Right ventricle myocardium superior (tissue), 1 donor: ENCODE measurements at regions not wholly inside any gene's neighbourhood (a gene's known extent, or its start where the extent isn't known, plus 50 kb on each side); places are given as distances from the start of the nearest gene placed in this dataset.
A peak's percentile ranks its signal among the peaks of the same experiment; 100 is the strongest.
"Not testable (repeated sequence)": the region's sequence is repeated elsewhere in the genome, so short reads cannot be mapped to it uniquely, and the experiment has no call there.

Experiments used
- ATAC-seq: fragments of 200-7000 bp; cut with Tn5 transposase; one replicate; pipeline ENCODE4 v1.9.1; 2020; ENCODE audit warnings: mild to moderate bottlenecking; ENCODE audit not compliant: poor library complexity
- DNase-seq: peaks from one replicate; pipeline ENCODE4 v3.0.0-alpha.2; 2020
- intact Hi-C: fragments of 100-400 bp; cut with DNase I; formaldehyde crosslinking; loops from one replicate; pipeline ENCODE4 v1.11.2; 2022
- donor health status: DM: no; HTN: yes; CAD: no; lungs with severe emphysema.

- intact Hi-C loops, ATAC-seq, DNase-seq: not testable (repeated sequence)
Observed at GRCh38 chr2:87365038-87365437, 343.4 kb upstream of the PLGLB1 start.

GRCh38 chr2:87386063-87386560, 361.8 kb upstream of the PLGLB2 start:
- DNase-seq, intact Hi-C loops, ATAC-seq: not testable (repeated sequence)

DNA sequence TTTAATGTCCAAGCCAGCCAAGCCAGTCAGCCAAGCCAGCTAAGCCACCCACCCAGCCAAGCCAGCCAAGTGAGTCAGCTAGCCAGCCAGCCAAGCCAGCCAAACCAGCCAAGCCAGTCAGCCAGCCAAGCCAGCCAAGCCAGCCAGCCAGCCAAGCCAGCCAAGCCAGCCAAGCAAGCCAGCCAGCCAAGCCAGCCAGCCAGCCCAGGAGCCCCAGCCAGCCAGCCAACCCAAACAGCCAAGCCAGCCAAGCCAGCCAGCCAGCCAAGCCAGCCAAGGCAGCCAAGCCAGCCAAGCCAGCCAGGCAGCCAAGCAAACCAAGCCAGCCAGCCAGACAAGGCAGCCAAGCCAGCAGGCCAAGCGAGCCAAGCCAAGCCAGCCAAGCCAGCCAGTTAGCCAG, 352.1 kb upstream of the PLGLB2 start:
- intact Hi-C loops, DNase-seq, ATAC-seq: not testable (repeated sequence)

DNA sequence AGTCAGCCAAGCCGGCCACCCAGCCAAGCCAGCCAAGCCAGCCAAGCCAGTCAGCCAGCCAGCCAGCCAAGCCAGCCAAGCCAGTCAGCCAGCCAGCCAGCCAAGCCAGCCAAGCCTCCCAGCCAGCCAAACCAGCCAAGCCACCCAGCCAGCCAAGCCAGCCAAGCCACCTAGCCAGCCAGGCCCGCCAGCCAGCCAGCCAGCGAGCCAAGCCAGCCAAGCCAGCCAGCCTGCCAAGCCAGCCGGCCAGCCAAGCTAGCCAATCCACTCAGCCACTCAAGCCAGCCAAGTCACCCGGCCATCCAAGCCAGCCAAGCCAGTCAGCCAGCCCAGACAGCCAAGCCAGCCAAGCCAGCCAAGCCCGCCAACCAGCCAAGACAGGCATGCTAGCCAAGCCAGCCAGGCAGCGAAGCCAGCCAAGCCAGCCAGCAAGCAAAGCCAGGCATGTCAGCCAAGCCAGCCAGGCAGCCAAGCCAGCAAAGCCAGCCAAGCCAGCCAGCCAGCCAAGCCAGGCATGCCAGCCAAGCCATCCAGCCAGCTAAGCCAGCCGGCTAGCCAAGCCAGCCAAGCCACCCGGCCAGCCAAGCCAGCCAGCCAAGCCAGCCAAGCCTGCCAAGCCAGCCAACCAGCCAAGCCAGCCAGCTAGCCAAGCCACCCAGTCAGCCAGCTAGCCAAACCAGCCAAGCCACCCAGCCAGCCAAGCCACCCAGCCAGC, 351.2 kb upstream of the PLGLB2 start:
- DNase-seq, ATAC-seq, intact Hi-C loops: not testable (repeated sequence)

DNA sequence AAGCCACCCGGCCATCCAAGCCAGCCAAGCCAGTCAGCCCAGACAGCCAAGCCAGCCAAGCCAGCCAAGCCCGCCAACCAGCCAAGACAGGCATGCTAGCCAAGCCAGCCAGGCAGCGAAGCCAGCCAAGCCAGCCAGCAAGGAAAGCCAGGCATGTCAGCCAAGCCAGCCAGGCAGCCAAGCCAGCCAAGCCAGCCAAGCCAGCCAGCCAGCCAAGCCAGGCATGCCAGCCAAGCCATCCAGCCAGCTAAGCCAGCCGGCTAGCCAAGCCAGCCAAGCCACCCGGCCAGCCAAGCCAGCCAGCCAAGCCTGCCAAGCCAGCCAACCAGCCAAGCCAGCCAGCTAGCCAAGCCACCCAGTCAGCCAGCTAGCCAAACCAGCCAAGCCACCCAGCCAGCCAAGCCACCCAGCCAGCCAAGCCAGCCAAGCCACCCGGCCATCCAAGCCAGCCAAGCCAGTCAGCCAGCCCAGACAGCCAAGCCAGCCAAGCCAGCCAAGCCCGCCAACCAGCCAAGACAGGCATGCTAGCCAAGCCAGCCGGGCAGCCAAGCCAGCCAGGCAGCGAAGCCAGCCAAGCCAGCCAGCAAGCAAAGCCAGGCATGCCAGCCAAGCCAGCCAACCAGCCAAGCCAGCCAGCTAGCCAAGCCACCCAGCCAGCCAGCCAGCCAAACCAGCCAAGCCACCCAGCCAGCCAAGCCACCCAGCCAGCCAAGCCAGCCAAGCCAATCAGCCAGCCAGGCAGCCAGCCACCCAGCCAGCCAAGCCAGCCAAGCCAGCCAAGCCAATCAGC, 350.4 kb upstream of the PLGLB2 start:
- DNase-seq, ATAC-seq, intact Hi-C loops: not testable (repeated sequence)

- intact Hi-C loops, ATAC-seq, DNase-seq: not testable (repeated sequence)
Observed at GRCh38 chr2:87398567-87399305, 349.2 kb upstream of the PLGLB2 start.

DNA sequence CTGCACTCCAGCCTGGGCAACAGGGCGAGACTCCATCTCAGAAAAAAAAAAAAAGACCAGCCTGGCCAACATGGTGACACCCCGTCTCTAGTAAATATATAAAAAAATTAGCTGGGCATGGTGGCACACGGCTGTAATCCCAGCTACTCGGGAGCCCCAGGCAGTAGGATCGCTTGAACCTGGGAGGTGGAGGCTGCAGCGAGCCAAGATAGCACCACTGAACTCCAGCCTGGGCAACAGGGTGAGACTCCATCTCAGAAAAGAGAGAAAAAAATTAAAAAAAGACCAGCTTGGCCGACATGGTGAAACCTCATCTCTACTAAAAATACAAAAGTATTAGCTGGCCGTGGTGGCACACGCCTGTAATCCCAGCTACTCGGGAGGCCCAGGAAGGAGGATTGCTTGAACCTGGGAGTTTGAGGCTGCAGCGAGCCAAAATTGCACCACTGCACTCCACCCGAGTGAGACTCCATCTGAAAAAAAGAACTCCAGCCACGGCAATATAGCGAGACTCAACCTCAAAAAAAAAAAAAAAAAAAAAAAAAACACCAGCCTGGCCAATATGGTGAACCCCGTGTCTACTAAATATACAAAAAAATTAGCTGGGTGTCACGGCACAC, 346.1 kb upstream of the PLGLB2 start:
- ATAC-seq (no peak), DNase-seq (no peak)
- intact Hi-C loops: no loop called here

DNA sequence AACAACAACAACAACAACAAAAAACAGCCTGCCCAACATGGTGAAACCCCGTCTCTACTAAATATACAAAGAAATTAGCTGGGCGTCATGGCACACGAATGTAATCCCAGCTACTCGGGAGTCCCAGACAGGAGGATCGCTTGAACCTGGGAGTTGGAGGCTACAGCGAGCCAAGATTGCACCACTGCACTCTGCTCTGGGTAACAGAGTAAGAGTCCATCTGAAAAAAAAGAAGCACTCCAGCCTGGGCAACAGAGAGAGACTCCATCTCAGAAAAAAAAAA, 344.1 kb upstream of the PLGLB2 start:
- intact Hi-C loops: no loop called here
- no peak for DNase-seq
- ATAC-seq: no peak

DNA sequence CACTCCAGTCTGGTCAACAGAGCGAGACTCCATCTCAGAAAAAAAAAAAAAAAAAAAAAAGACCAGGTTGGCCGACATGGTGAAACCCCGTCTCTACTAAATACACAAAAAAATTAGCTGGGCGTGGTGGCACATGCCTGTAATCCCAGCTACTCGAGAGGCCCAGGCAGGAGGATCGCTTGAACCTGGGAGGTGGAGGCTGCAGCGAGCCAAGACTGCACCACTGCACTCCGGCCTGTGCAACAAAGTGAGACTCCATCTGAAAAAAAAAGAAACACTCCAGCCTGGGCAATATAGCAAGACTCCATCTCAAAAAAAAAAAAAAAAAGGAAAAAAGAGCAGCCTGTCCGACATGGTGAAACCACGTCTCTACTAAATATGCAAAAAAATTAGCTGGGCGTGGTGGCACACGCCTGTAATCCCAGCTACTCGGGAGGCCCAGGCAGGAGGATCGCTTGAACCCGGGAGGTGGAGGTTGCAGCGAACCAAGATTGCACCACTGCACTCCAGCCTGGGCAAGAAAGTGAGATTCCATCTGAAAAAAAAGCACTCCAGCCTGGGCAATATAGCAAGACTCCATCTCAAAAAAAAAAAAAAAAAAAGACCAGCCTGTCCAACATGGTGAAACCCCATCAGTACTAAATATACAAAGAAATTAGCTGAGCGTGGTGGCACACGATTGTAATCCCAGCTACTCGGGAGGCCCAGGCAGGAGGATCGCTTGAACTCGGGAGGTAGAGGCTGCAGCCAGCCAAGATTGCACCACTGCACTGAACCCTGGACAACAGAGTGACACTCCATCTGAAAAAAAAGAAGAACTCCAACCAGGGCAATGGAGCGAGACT, 343.3 kb upstream of the PLGLB2 start:
- intact Hi-C loops, ATAC-seq, DNase-seq: not testable (repeated sequence)

DNA sequence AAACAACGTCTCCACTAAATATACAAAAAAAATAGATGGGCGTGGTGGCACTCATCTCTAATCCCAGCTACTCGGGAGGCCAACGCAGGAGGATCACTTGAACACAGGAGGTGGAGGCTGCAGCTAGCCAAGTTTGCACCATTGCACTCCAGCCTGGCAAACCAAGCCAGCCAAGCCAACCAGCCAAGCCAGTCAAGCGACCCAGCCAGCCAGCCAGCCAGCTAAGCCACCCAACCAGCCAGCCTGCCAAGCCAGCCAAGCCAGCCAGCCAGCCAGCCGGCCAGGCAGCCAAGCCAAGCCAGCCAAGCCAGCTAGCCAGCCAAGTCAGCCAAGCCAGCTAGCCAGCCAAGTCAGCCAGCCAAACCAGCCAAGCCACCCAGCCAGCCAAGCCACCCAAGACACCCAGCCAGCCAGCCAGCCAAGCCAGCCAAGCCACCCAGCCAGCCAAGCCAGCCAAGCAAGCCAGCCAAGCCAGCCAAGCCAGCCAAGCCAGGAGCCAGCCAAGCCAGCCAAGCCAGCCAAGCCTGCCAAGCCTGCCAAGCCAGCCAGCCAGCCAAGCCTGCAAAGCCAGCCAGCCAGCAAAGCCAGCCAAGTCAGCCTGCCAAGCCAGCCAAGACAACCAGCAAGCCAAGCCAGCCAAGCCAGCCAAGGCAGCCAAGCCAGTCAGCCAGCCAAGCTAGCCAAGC, 342.2 kb upstream of the PLGLB2 start:
- intact Hi-C loops, ATAC-seq: not testable (repeated sequence)
- DNase-seq: peak; percentile 30

DNA sequence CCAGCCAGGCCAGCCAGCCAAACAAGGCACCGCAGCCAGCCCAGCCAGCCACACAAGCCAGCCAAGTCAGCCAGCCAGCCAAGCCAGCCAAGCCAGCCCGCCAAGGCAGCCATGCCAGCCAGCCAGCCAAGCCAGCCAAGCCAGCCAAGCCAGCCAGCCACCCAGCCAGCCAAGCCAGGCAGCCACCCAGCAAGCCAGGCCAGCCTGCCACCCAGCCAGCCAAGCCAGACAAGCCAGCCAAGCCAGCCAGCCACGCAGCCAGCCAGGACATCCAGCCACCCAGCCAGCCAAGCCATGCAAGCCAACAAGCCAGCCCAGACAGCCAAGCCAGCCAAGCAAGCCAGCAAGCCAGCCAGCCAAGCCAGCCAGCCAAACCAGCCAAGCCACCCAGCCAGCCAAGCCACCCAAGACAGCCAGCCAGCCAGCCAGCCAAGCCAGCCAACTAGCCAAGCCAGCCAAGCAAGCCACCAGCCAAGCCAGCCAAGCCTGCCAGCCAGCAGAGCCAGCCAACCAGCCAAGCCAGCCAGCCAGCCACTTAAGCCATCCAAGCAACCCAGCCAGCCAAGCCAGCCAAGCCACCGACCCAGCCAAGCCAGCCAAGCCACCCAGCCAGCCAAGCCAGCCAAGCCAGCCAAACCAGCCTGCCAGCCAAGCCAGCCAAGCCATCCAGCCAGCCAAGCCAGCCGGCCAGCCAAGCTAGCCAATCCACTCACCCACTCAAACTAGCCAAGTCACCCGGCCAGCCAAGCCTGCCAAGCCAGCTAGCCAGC, 341.3 kb upstream of the PLGLB2 start:
- DNase-seq, ATAC-seq, intact Hi-C loops: not testable (repeated sequence)

- intact Hi-C loops, DNase-seq, ATAC-seq: not testable (repeated sequence)
Observed at GRCh38 chr2:87409601-87410000, 338.3 kb upstream of the PLGLB2 start.

- DNase-seq, intact Hi-C loops, ATAC-seq: not testable (repeated sequence)
Observed at GRCh38 chr2:87410371-87410770, 337.5 kb upstream of the PLGLB2 start.

- intact Hi-C loops, ATAC-seq, DNase-seq: not testable (repeated sequence)
Observed at GRCh38 chr2:87412036-87412820, 335.7 kb upstream of the PLGLB2 start.

DNA sequence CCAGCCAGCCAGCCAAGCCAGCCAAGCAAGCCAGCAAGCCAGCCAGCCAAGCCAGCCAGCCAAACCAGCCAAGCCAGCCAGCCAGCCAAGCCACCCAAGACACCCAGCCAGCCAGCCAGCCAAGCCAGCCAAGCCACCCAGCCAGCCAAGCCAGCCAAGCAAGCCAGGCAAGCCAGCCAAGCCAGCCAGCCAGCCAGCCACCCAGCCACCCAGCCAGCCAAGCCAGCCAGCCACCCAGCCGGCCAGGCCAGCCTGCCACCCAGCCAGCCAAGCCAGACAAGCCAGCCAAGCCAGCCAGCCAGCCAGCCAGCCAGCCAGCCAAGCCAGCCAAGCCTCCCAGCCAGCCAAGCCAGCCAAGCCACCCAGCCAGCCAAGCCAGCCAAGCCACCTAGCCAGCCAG, 333.6 kb upstream of the PLGLB2 start:
- DNase-seq, ATAC-seq, intact Hi-C loops: not testable (repeated sequence)
